Neural progenitor cell (in vitro differentiated cells): ENCODE measurements at regions not wholly inside any gene's neighbourhood (a gene's known extent, or its start where the extent isn't known, plus 50 kb on each side); places are given as distances from the start of the nearest gene placed in this dataset.
"Not testable (repeated sequence)": the region's sequence is repeated elsewhere in the genome, so short reads cannot be mapped to it uniquely, and the experiment has no call there.

Experiments used
- DNase-seq: peaks from one replicate; pipeline ENCODE4 v3.0.0-alpha.2; 2016; ENCODE audit warnings: low spot score
- H2AFZ ChIP-seq: fragments of 200-600 bp; sonication (generic); replicated peaks from 2 replicates; pipeline ENCODE4 v1.6.1; 2016; ENCODE audit warnings: antibody characterized with exemption
- H3F3A ChIP-seq: fragments of 200-600 bp; sonication (generic); 2 replicates; pipeline ENCODE4 v1.6.1; 2016; ENCODE audit warnings: antibody characterized with exemption, low read depth
- H3K27ac ChIP-seq: fragments of 200-600 bp; sonication (generic); 2 replicates; pipeline ENCODE4 v1.5.1; 2016; ENCODE audit warnings: mild to moderate bottlenecking
- H3K27me3 ChIP-seq: fragments of 200-600 bp; sonication (generic); 2 replicates; pipeline ENCODE4 v1.6.1; 2016; ENCODE audit warnings: mild to moderate bottlenecking, moderate library complexity
- H3K36me3 ChIP-seq: fragments of 200-600 bp; sonication (generic); 2 replicates; pipeline ENCODE4 v1.5.1; 2016
- H3K4me1 ChIP-seq: fragments of 200-600 bp; sonication (generic); 2 replicates; pipeline ENCODE4 v1.6.1; 2016; ENCODE audit warnings: mixed run types
- H3K4me2 ChIP-seq: fragments of 200-600 bp; sonication (generic); 2 replicates; pipeline ENCODE4 v1.6.1; 2016
- H3K4me3 ChIP-seq: fragments of 200-600 bp; sonication (generic); 2 replicates; pipeline ENCODE4 v1.5.1; 2016
- H3K79me2 ChIP-seq: fragments of 200-600 bp; sonication (generic); 2 replicates; pipeline ENCODE4 v1.6.1; 2016; ENCODE audit warnings: low read depth
- H3K9ac ChIP-seq: fragments of 200-600 bp; sonication (generic); 2 replicates; pipeline ENCODE4 v1.6.1; 2016
- H3K9me3 ChIP-seq: fragments of 200-600 bp; sonication (generic); 2 replicates; pipeline ENCODE4 v1.5.1; 2016; ENCODE audit warnings: low read depth
- H4K20me1 ChIP-seq: fragments of 200-600 bp; sonication (generic); 2 replicates; pipeline ENCODE4 v1.6.1; 2016; ENCODE audit warnings: low read depth
- H3K27ac Mint-ChIP-seq: 3 replicates; pipeline ENCODE4 v1.8.0; 2021; ENCODE audit warnings: mixed read lengths
- H3K27me3 Mint-ChIP-seq: 2 replicates; pipeline ENCODE4 v1.8.0; 2022; ENCODE audit warnings: low read depth, mild to moderate bottlenecking, inconsistent platforms, moderate library complexity, mixed read lengths; ENCODE audit not compliant: insufficient read depth
- H3K36me3 Mint-ChIP-seq: 3 replicates; pipeline ENCODE4 v1.8.0; 2021; ENCODE audit warnings: mixed read lengths
- H3K4me1 Mint-ChIP-seq: 3 replicates; pipeline ENCODE4 v1.8.0; 2021; ENCODE audit warnings: mixed read lengths
- H3K4me3 Mint-ChIP-seq: 3 replicates; pipeline ENCODE4 v1.8.0; 2021; ENCODE audit warnings: mild to moderate bottlenecking, moderate library complexity, mixed read lengths
- H3K9me3 Mint-ChIP-seq: 3 replicates; pipeline ENCODE4 v1.8.0; 2020; ENCODE audit warnings: mixed read lengths
- EZH2 ChIP-seq: fragments of 200-600 bp; sonication (generic); IDR thresholded peaks from 2 replicates; pipeline ENCODE4 v1.6.1; 2017; ENCODE audit warnings: antibody characterized with exemption, mild to moderate bottlenecking, moderate library complexity
- EZH2phosphoT487 ChIP-seq: fragments of 200-600 bp; sonication (generic); IDR thresholded peaks from 2 replicates; pipeline ENCODE4 v1.6.1; 2017; ENCODE audit warnings: antibody characterized with exemption
- TF ChIP-seq, protein P1 (sequence below): fragments of 200-600 bp; sonication (generic); IDR thresholded peaks from 2 replicates; pipeline ENCODE4 v1.5.1; 2017; ENCODE audit warnings: antibody characterized with exemption, mild to moderate bottlenecking

DNA sequence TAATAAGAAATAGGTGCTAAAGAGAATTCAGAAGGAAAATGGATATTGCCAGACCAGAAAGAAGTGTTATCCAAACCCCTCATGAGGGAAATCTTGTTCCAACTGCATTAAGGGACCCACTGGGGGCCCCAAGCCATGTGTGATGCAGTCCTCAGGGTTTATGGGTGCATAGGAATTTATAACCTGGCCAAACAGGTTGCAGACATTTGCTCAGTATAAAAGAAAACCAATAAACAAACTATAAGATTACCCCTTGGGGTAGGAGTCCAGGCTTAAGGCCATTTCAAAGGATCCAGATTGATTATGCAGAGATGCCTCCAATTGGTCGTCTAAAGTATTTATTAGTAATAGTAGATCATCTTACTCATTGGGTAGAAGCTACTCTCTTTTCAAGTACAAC, 240.9 kb upstream of the DIO3 start:
- Mint-ChIP-seq H3K4me3 (no peak overlapping the region), H3K4me1 (peaks cover 8% of the 10 kb centered on the region), H3K27ac (no peak overlapping the region), H3K36me3 (peaks cover 3% of the 10 kb centered on the region), H3K9me3 (peaks cover 36% of the 10 kb centered on the region), H3K27me3 (peaks cover 4% of the 10 kb centered on the region)
- no peaks in the 10 kb centered on the region for H3K9me3 ChIP-seq
- H3K79me2 ChIP-seq, result no peaks in the 10 kb centered on the region
- DNase-seq, result no peak
- no peaks in the 10 kb centered on the region for H3K27me3 ChIP-seq
- no peaks in the 10 kb centered on the region for H3K4me1 ChIP-seq
- TF ChIP-seq, protein P1, sequence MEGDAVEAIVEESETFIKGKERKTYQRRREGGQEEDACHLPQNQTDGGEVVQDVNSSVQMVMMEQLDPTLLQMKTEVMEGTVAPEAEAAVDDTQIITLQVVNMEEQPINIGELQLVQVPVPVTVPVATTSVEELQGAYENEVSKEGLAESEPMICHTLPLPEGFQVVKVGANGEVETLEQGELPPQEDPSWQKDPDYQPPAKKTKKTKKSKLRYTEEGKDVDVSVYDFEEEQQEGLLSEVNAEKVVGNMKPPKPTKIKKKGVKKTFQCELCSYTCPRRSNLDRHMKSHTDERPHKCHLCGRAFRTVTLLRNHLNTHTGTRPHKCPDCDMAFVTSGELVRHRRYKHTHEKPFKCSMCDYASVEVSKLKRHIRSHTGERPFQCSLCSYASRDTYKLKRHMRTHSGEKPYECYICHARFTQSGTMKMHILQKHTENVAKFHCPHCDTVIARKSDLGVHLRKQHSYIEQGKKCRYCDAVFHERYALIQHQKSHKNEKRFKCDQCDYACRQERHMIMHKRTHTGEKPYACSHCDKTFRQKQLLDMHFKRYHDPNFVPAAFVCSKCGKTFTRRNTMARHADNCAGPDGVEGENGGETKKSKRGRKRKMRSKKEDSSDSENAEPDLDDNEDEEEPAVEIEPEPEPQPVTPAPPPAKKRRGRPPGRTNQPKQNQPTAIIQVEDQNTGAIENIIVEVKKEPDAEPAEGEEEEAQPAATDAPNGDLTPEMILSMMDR, result no peak
- TF ChIP-seq EZH2phosphoT487 (no peak), EZH2 (no peak)
- no peaks in the 10 kb centered on the region for H4K20me1 ChIP-seq
- no peaks in the 10 kb centered on the region for H3K36me3 ChIP-seq
- no peak overlapping the region for H3K9ac ChIP-seq
- no peak overlapping the region for H3K27ac ChIP-seq
- H3K4me2 ChIP-seq, result no peak overlapping the region
- no peak overlapping the region for H2AFZ ChIP-seq
- H3K4me3 ChIP-seq, result no peak overlapping the region
- no peaks in the 10 kb centered on the region for H3F3A ChIP-seq

DNA sequence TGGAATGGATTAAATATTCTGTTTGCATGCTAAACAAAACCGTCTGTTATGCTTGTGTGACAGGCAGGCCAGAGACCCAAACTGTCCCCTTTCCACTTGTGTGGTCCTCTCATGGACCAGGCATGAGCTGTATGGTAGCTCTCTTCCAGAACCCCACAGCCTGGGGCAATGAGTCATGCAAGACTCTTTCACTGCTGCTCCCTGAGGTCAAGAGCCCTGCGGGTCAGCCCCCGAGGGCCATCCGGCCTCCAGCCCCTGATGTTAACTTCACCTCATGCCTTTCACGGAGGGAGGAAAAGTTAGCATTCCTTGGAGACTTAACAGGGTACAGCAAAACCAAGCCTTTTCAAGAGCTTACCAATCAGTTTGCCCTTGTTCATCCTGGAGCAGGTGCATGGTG, 239.1 kb upstream of the DIO3 start:
- no peak overlapping the region for H3K4me3 ChIP-seq
- no peak overlapping the region for H3K9ac ChIP-seq
- no peak overlapping the region for H3K4me3 Mint-ChIP-seq
- H3K9me3 ChIP-seq, result no peaks in the 10 kb centered on the region
- peaks cover 5% of the 10 kb centered on the region for H3K27me3 Mint-ChIP-seq
- H3F3A ChIP-seq, result no peaks in the 10 kb centered on the region
- no peak overlapping the region for H2AFZ ChIP-seq
- H3K4me1 ChIP-seq, result no peaks in the 10 kb centered on the region
- H3K4me1 Mint-ChIP-seq, result peaks cover 8% of the 10 kb centered on the region
- peaks cover 25% of the 10 kb centered on the region for H3K9me3 Mint-ChIP-seq
- no peaks in the 10 kb centered on the region for H3K27me3 ChIP-seq
- DNase-seq, result no peak
- H3K79me2 ChIP-seq, result no peaks in the 10 kb centered on the region
- TF ChIP-seq, protein P1, result no peak
- TF ChIP-seq EZH2phosphoT487 (no peak), EZH2 (no peak)
- no peak overlapping the region for H3K27ac Mint-ChIP-seq
- H3K36me3 ChIP-seq, result no peaks in the 10 kb centered on the region
- H4K20me1 ChIP-seq, result no peaks in the 10 kb centered on the region
- peaks cover 5% of the 10 kb centered on the region for H3K36me3 Mint-ChIP-seq
- H3K27ac ChIP-seq, result no peak overlapping the region
- no peak overlapping the region for H3K4me2 ChIP-seq

DNA sequence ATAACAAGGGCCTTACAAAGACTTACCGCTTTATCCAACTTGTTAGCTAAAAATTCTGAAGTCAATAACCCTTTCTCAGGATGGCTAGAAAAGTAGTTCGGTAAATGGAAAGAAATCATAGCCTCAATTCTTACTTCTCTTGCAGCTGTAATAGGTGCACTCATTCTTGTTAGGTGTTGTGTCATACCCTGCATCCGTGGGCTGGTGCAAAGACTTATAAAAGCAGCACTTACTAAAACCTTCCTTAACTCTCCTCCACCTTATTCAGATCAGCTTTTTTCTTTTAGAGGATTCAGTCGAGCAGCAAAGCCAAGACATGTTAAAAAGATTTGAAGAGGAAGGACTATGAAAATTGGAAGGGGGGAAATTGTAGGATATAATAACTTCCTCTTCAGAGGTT, 238.2 kb upstream of the DIO3 start:
- Mint-ChIP-seq H3K4me1 (peaks cover 8% of the 10 kb centered on the region), H3K4me3 (no peak overlapping the region), H3K27ac (no peak overlapping the region), H3K36me3 (peaks cover 5% of the 10 kb centered on the region), H3K27me3 (peaks cover 7% of the 10 kb centered on the region), H3K9me3 (peaks cover 25% of the 10 kb centered on the region)
- Histone ChIP-seq H3K79me2 (no peaks in the 10 kb centered on the region), H3K36me3 (no peaks in the 10 kb centered on the region), H3K27ac (no peak overlapping the region), H3K9ac (no peak overlapping the region), H3K27me3 (no peaks in the 10 kb centered on the region), H3F3A (no peaks in the 10 kb centered on the region), H3K4me2 (no peak overlapping the region), H2AFZ (no peak overlapping the region), H3K9me3 (no peaks in the 10 kb centered on the region), H3K4me3 (no peak overlapping the region), H4K20me1 (no peaks in the 10 kb centered on the region), H3K4me1 (no peaks in the 10 kb centered on the region)
- no peak for TF ChIP-seq EZH2phosphoT487
- TF ChIP-seq, protein P1, result no peak
- no peak for TF ChIP-seq EZH2
- no peak for DNase-seq

DNA sequence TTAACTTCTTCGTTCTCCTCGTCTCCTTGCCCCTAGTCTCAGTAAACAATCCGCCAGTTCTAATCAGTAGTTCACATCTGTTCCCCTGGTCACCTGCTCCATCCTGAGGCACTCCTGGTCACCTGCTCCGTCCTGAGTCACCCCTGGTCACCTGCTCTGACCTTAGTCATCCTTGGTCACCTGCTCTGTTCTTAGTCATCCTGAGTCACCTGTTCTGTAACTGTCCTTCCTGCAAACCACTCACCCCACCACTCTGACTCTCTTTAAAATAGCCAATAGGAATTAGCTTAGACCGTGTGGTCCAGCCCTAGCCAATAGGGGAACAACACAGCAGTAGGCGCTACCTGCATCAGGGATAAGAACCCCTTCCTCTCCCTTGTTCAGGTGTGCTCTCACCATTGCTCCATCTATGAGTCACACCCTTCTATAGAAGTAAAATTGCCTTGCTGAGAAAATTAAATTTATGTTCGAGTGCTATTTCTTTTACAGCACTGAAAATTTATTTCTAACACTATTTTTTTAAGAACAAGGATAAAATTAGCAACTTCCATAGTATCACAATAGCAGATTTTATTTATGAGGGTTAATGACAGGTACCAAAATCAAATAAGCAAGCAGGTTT, 237.6 kb upstream of the DIO3 start:
- H3K27me3 Mint-ChIP-seq, H3K4me3 Mint-ChIP-seq, H3K9ac ChIP-seq, H3K79me2 ChIP-seq, H3K27ac Mint-ChIP-seq, H3K36me3 Mint-ChIP-seq, H2AFZ ChIP-seq, H3K27me3 ChIP-seq, H3K27ac ChIP-seq, H3K4me2 ChIP-seq, DNase-seq, H3K4me3 ChIP-seq, H4K20me1 ChIP-seq, H3F3A ChIP-seq, H3K9me3 ChIP-seq, H3K4me1 ChIP-seq, H3K36me3 ChIP-seq: not testable (repeated sequence)
- Mint-ChIP-seq H3K4me1 (peaks cover 13% of the 10 kb centered on the region), H3K9me3 (peaks cover 20% of the 10 kb centered on the region)
